ENCODE measurements at regions not wholly inside any gene's neighbourhood (a gene's known extent, or its start where the extent isn't known, plus 50 kb on each side); places are given as distances from the start of the nearest gene placed in this dataset.
A peak's percentile ranks its signal among the peaks of the same experiment; 100 is the strongest.

GRCh38 chr13:67758975-67759374 lies 528.8 kb upstream of the PCDH9 start:
- DNase-seq, result no peak

GRCh38 chr13:67754012-67754411 lies 523.9 kb upstream of the PCDH9 start:
- DNase-seq, result no peak

GRCh38 chr13:67752759-67753158 lies 522.6 kb upstream of the PCDH9 start:
- DNase-seq, result no peak

- DNase-seq, result no peak
Observed at GRCh38 chr13:67742478-67742877, 512.3 kb upstream of the PCDH9 start.

GRCh38 chr13:67740871-67741535 lies 510.9 kb upstream of the PCDH9 start:
- peak; percentile 19 for DNase-seq

GRCh38 chr13:67736646-67737420 lies 506.7 kb upstream of the PCDH9 start:
- peak; percentile 94 for DNase-seq

GRCh38 chr13:67735651-67736050 lies 505.5 kb upstream of the PCDH9 start:
- no peak for DNase-seq

GRCh38 chr13:67726979-67727378 lies 496.8 kb upstream of the PCDH9 start:
- DNase-seq, result no peak

GRCh38 chr13:67725999-67726398 lies 495.9 kb upstream of the PCDH9 start:
- no peak for DNase-seq

- DNase-seq, result no peak
Observed at GRCh38 chr13:67713571-67713970, 483.4 kb upstream of the PCDH9 start.

GRCh38 chr13:67696775-67697174 lies 466.6 kb upstream of the PCDH9 start:
- DNase-seq, result no peak

- DNase-seq, result no peak
Observed at GRCh38 chr13:67664502-67664901, 434.4 kb upstream of the PCDH9 start.

- no peak for DNase-seq
Observed at GRCh38 chr13:67662997-67663396, 432.9 kb upstream of the PCDH9 start.

GRCh38 chr13:67652887-67653286 lies 422.8 kb upstream of the PCDH9 start:
- DNase-seq, result no peak

GRCh38 chr13:67651908-67652465 lies 421.9 kb upstream of the PCDH9 start:
- DNase-seq, result no peak

- peak; percentile 3 for DNase-seq
Observed at GRCh38 chr13:67650471-67650870, 420.3 kb upstream of the PCDH9 start.

GRCh38 chr13:67645874-67646467 lies 415.8 kb upstream of the PCDH9 start:
- no peak for DNase-seq

- no peak for DNase-seq
Observed at GRCh38 chr13:67643516-67644055, 413.4 kb upstream of the PCDH9 start.

GRCh38 chr13:67642657-67643056 lies 412.5 kb upstream of the PCDH9 start:
- DNase-seq, result no peak

- peak; percentile 48 for DNase-seq
Observed at GRCh38 chr13:67635754-67636153, 405.6 kb upstream of the PCDH9 start.

- peak; percentile 59 for DNase-seq
Observed at GRCh38 chr13:67632590-67632989, 402.5 kb upstream of the PCDH9 start.

GRCh38 chr13:67630640-67631039 lies 400.5 kb upstream of the PCDH9 start:
- DNase-seq, result no peak

- DNase-seq, result no peak
Observed at GRCh38 chr13:67623630-67624029, 393.5 kb upstream of the PCDH9 start.

- peak; percentile 75 for DNase-seq
Observed at GRCh38 chr13:67620665-67621064, 390.5 kb upstream of the PCDH9 start.

Measured in fibroblast of skin of right quadriceps (primary cell).